ENCODE measurements at regions not wholly inside any gene's neighbourhood (a gene's known extent, or its start where the extent isn't known, plus 50 kb on each side); places are given as distances from the start of the nearest gene placed in this dataset.

- Histone ChIP-seq H3K27me3 (ENCODE audit: control insufficient read depth, insufficient read depth, low read length) (no peaks in the 10 kb centered on the region), H3K4me3 (ENCODE audit: low read depth, low read length) (no peak overlapping the region), H3K9me3 (ENCODE audit: control insufficient read depth, insufficient read depth, low read length) (no peaks in the 10 kb centered on the region), H3K27ac (ENCODE audit: low read depth, low read length) (peak overlapping the region; percentile 57)
- ChIA-PET CTCF (interaction anchor here (1.7 kb wide), 1 partner anchor 114 kb away, joined by 7 read pairs; no protein-coding TSS in a partner anchor), POLR2A (interaction anchor here (1.0 kb wide), 1 partner anchor 9 kb away, joined by 6 read pairs; no protein-coding TSS in a partner anchor)
- DNase-seq (ENCODE audit: low read depth, low spot score): no peak
- TF ChIP-seq, protein P1, sequence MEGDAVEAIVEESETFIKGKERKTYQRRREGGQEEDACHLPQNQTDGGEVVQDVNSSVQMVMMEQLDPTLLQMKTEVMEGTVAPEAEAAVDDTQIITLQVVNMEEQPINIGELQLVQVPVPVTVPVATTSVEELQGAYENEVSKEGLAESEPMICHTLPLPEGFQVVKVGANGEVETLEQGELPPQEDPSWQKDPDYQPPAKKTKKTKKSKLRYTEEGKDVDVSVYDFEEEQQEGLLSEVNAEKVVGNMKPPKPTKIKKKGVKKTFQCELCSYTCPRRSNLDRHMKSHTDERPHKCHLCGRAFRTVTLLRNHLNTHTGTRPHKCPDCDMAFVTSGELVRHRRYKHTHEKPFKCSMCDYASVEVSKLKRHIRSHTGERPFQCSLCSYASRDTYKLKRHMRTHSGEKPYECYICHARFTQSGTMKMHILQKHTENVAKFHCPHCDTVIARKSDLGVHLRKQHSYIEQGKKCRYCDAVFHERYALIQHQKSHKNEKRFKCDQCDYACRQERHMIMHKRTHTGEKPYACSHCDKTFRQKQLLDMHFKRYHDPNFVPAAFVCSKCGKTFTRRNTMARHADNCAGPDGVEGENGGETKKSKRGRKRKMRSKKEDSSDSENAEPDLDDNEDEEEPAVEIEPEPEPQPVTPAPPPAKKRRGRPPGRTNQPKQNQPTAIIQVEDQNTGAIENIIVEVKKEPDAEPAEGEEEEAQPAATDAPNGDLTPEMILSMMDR (IDR thresholded peaks at IDR 0.05; ENCODE audit: low read depth, low read length): no peak
Measured at GRCh38 chr14:49975799-49976198, 82.9 kb downstream of the ARF6 start.

DNA sequence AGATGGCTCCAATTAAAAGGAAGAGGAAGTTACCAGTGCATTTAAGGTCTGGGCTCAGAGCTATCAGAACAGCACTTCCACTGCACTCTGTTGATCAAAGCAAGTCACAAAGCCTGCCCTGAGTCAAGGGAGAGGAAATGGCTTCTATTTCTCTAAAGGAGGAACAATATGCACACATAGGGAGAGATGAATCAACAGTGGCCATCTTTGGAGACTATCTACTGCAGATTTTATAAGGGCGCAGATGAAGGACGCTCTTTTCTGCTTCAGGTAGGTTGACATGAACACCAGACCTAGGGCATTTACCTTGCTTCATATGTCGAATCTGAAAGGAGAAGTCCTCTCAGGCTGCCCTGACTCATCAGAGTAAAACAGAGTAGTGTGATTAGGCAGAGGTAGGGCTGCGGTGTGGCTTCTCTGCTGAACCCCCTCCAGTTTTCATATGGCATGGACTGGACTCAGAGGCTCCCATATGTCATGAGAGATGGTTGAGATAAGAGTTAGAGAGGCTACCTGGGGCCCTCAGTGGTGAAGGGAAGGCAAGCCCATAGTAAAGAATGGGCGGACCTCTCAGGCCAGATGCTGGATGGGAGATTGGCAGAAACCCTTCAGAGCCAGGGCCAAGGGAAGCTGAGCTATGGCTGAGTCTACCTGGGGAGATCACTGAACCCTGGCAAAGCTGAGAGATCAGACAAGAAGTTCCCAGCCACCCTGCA is 84.4 kb downstream of the ARF6 start:
- no peaks in the 10 kb centered on the region for H3K27me3 ChIP-seq (ENCODE audit: control insufficient read depth, insufficient read depth, low read length)
- ChIA-PET CTCF (interaction anchor here (1.7 kb wide), 1 partner anchor 115 kb away, joined by 7 read pairs; no protein-coding TSS in a partner anchor), POLR2A (no interaction called here)
- no peak for DNase-seq (ENCODE audit: low read depth, low spot score)
- no peaks in the 10 kb centered on the region for H3K9me3 ChIP-seq (ENCODE audit: control insufficient read depth, insufficient read depth, low read length)
- H3K4me3 ChIP-seq (ENCODE audit: low read depth, low read length): no peak overlapping the region
- TF ChIP-seq, protein P1 (IDR thresholded peaks at IDR 0.05; ENCODE audit: low read depth, low read length): no peak
- H3K27ac ChIP-seq (ENCODE audit: low read depth, low read length): peak overlapping the region; percentile 2

GRCh38 chr14:49980027-49980426 is 87.1 kb downstream of the ARF6 start:
- TF ChIP-seq, protein P1 (IDR thresholded peaks at IDR 0.05; ENCODE audit: low read depth, low read length): no peak
- CTCF ChIA-PET: interaction anchor here (0.9 kb wide), 1 partner anchor 118 kb away, joined by 3 read pairs; no protein-coding TSS in a partner anchor
- DNase-seq (ENCODE audit: low read depth, low spot score): no peak

DNA sequence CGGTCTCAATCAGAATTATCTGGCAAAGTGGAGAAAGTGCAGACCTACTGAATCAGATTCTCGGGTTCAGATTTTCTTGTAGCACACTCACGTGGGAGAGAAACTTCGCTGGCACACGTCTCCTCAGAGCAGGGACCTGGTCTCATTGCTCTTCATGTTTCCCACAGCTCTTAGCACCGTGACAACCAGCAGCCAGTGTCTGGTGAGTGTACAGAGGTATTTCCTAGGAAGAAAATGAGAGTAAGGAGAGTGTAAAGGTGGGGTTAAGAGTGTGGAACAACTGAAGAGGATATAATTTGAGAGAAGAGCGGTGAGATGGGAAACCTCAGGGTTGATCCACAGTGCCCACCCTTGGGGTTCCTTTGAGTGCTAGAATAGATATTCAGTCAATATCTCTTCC is 89.2 kb downstream of the ARF6 start:
- ChIA-PET CTCF (no interaction called here), POLR2A (no interaction called here)
- Histone ChIP-seq H3K27ac (ENCODE audit: low read depth, low read length) (peak overlapping the region; percentile 78), H3K9me3 (ENCODE audit: control insufficient read depth, insufficient read depth, low read length) (no peaks in the 10 kb centered on the region), H3K4me3 (ENCODE audit: low read depth, low read length) (no peak overlapping the region), H3K27me3 (ENCODE audit: control insufficient read depth, insufficient read depth, low read length) (no peaks in the 10 kb centered on the region)
- TF ChIP-seq, protein P1 (IDR thresholded peaks at IDR 0.05; ENCODE audit: low read depth, low read length): no peak
- DNase-seq (ENCODE audit: low read depth, low spot score): no peak

More at GRCh38 chr14:49980027-49980426, 87.1 kb downstream of the ARF6 start:
- Histone ChIP-seq H3K9me3 (ENCODE audit: control insufficient read depth, insufficient read depth, low read length) (no peaks in the 10 kb centered on the region), H3K4me3 (ENCODE audit: low read depth, low read length) (no peak overlapping the region), H3K27me3 (ENCODE audit: control insufficient read depth, insufficient read depth, low read length) (no peaks in the 10 kb centered on the region), H3K27ac (ENCODE audit: low read depth, low read length) (no peak overlapping the region)
- POLR2A ChIA-PET: no interaction called here

DNA sequence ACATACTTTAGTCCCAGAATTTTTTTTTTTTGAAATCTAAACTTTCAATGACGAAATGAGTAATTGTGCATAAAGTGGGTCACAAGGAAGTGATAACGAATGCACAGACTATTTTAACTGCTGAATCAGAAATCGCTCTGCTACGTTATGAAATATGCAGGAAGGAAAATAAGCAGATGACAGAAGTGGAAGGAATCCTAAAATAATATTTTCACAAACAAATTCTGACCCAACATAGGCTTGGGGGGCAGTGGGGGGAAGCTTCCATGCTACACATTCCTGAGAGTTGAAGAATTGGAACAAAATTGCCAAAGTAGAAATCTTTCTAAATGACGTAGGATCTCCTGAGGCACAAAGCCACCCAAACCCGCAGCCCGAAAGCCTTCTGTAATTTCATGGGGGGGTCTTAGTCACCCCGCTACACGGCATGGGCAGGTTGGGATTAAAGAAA is 89.6 kb downstream of the ARF6 start:
- Histone ChIP-seq H3K9me3 (ENCODE audit: control insufficient read depth, insufficient read depth, low read length) (no peaks in the 10 kb centered on the region), H3K27ac (ENCODE audit: low read depth, low read length) (peak overlapping the region; percentile 86), H3K27me3 (ENCODE audit: control insufficient read depth, insufficient read depth, low read length) (no peaks in the 10 kb centered on the region), H3K4me3 (ENCODE audit: low read depth, low read length) (peak overlapping the region; percentile 25; the same call in 1 of the 2 replicates)
- DNase-seq (ENCODE audit: low read depth, low spot score): peak; percentile 72
- ChIA-PET CTCF (no interaction called here), POLR2A (interaction anchor here (1.0 kb wide), 1 partner anchor 21 kb away, joined by 4 read pairs; no protein-coding TSS in a partner anchor)
- TF ChIP-seq, protein P1 (IDR thresholded peaks at IDR 0.05; ENCODE audit: low read depth, low read length): no peak

Data from AG04450 (cell line).